NCI-H524 treated with DMSO at 0.1 percent for 48 hours (cell line): ENCODE measurements at regions not wholly inside any gene's neighbourhood (a gene's known extent, or its start where the extent isn't known, plus 50 kb on each side); places are given as distances from the start of the nearest gene placed in this dataset.
"Not testable (repeated sequence)": the region's sequence is repeated elsewhere in the genome, so short reads cannot be mapped to it uniquely, and the experiment has no call there.

Experiments used
- DNase-seq: peaks from one replicate; lab custom pipeline; 2025; lab: John Stamatoyannopoulos, UW

DNA sequence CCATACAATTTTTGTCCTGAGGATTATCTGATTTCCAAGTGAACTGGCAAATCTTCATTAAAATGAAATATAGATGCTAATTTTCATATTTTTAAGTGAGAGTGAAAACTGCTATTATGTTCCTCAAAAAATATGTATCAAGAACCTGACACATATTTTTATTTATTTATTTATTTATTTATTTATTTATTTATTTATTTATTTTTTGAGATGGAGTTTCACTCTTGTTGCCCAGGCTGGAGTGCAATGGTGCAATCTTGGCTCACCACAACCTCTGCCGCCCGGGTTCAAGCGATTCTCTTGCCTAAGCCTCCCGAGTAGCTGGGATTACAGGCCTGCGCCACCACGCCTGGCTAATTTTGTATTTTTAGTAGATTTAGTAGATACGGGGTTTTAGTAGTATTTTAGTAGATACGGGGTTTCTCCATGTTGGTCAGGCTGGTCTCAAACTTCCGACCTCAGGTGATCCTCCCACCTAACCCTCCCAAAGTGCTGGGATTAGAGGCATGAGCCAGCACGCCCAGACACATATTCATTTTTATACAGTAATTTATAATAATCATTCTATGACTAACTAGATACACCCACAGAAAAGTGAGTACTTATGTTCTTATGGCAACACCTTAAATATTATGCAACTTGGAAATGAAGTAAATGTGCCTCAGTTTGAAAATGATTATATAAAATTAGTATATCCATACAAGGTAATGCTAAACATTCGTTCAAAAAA, 248.3 kb downstream of the CDH7 start:
- not testable (repeated sequence) for DNase-seq

DNA sequence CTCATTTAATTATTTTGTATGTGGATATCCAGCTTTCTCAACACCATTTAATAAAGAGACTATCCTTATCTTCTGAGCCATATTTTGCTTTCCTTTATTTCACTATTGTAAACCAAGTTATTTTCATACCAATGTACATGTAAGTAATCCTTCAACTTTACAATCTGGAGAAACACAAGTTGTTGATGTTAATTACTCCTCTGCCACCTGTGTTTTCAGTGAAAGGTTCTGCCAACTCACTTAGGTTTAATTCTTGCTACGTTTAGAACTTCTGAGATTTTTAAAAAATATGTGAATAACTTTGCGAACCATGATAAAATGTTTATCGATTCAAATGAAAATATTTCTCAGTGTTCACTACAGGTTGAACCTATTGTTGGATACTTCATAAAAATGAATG, 244.4 kb downstream of the CDH7 start:
- DNase-seq, result no peak

DNA sequence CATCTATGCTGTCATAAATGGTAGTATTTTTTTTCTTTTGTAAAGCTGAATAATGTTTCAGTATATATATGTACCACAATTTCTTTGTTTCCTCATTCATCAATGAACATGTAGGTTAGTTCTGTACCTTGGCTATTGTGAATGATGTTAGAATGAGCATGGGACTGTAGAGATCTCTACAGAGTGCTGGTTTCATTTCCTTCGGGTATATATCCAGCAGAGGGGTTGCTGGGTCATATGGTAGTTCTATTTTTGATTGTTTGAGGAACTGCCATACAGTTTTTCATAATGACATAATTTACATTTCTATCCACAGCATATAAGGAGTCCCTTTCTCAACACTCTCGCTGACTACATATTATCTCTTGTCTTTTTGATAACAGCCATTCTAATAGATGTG, 243.5 kb downstream of the CDH7 start:
- no peak for DNase-seq

DNA sequence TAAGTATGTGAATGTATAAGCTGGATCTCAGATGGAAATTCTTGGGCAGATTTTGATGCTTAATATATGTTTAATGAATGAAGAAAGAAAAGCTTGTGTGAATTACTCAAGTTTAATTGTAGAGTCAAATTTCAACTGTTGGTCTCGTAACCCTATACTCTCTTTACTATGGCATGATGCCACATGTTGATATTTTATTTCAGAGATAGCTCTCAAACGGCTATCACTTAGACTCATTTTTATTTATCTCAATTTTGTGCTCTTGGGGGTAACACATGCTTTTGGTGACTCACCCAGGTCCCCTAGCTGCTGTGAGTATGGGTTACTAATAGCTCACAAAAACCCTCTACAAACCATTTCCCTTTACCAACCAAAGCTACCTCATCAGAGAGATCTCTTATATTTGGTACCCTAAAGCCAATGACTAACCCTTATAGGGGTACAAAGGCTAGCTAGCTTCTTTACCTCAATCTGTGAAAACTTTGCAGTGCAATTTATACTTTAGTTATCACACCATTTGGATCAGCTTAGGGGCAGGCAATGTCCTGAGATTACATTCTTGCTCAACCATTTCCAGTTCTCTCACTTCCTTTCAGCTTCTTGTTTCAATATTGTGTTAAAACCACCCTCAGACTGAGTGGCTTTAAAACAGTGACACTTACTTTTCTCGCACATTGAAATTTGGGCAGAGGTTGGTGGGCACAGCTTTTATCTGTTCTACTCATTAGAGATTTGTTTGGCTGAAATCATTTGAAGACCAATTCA, 240.3 kb downstream of the CDH7 start:
- no peak for DNase-seq

DNA sequence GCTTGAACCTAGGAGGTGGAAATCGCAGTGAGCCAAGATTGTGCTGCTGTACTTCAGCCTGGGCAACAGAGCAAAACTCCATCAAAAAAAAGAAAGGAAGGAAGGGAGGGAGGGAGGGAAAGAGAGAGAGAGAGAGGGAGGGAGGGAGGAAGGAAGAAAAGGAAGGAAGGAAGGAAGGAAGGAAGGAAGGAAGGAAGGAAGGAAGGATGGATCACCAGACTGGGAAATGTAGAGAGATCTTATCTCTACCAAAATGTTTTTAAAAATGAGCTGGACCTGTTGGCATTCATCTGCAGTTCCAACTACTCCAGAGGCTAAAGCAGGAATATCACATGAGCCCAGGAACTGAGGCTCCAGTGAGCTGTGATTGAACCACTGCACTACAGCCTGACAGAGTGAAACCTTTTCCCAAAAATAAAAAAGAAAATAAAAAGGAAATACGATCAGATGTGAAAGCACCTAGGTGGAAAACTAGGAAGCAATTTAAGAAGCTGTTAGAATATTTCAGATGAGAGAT, 239.4 kb downstream of the CDH7 start:
- no peak for DNase-seq

DNA sequence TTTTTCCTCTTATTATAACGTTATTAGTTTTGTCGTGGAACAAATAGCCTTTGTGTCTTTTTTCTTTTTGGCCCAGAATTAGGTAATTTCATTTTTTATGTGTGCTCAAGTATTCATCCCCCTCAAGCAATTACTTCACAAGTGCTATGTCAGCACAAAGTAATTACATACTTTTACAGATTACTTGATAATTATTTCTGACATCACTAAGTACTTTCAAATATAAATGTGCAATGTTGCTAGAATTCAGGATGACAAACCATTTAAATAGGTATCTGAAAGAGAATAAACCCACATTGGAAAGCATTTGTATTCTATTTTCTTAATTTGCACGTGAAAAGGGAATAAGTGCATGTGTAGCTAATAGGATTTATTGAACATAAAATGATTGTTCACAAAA, 238.2 kb downstream of the CDH7 start:
- DNase-seq, result no peak

DNA sequence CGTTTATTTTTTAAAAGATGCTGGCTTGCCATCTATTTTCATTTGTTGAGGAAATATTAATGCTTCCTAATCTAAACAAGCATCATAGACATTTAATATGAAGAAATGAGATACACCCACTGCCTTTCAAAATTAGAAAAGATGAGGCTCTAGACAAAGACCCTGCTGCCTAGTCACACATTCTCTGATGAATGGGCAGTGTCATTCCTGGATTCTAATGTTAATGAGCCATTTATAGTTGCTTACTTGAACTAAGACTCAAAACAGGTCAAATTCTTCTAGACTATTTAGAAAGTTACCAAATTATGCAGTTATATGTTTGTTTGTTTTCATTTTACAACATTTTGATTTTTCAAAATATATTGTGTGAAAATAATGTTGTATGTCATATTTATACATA, 237.6 kb downstream of the CDH7 start:
- no peak for DNase-seq

DNA sequence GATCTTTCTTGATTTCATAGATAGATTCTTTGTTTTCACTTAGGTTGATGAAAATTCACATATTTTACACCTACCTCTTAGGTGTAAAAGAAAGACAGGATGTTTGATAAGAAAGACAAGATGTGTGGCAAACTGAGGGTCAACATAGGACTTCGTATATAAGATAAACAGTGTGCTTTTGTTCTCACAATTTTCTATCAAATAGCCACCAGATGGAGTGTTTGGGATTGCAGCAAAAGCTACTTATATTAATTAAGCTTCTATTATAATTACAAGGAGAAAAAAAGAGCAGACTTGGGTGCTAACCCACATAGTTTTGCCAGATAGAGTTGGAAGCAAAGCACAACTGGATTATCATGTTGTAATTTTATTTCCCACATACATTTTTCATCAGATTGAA, 232.9 kb downstream of the CDH7 start:
- DNase-seq, result peak; percentile 0

DNA sequence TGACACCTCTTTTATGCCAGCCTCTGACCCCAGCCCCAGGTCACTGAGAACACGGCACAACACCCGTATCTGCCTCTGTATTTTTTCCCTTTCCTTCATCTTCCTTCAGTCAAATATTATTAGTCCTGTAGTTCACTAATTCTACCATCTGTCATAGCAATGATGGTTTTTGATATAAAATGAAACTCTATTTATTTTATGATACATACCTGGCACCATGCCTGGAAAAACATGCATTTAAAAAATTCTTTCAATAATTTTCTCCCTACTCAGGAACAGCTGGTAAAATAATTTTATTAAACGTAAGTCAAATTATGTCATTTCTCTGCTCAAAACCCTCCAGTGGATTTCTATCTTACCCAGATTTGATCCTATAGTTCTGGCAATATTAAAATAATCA, 224.7 kb downstream of the CDH7 start:
- DNase-seq, result no peak

DNA sequence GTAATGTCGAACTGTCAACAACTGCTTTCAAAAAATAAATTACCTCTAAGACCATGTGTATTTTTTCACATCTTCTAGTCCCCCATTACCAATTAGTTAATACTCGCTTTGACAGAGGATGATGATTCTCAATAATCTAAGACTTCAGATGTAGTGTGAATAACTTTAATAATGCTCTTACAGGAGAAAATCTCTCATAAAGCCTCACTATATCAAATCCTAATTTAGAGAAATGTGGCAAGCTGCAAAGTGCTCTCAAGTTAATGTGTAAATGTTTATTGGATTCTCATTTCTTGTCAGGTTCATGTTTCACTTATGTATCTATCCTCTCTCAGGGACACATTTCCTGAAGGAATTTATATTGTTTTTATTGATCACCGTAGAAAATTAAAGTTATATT, 223.9 kb downstream of the CDH7 start:
- DNase-seq, result no peak

DNA sequence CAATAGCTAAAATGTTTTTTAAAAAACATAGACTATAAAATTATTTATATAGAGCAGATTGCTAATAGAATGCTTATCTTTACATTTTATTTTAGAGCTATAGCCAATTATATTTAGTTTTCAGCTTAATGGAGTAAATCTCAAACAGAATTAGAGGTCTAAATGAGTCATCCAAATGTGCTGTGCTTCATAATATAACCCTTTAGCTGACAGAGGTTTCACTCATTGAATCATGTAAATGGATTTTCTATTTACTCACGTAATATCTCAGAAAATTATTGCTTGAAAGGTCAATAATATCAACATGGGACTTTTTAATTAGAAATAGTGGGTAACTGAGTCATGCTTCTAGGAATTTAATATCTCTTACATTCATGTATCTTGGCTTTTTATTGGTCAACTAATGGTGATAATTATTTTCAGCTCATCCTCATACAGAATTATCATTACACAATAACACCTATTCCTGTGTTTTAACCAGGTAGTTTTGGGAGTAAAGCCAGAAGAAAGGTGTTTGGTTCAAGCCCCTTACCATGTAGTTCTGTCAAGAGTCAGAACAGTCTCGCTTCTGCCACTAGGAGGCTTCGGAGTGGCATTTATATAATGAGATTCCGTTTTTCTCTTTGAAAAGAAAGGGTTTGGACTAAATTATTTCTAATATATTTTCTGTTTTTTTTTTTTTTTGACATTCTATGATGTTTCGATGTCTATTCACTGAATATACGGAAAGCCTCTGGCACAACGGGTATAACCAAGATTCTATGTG, 217.6 kb downstream of the CDH7 start:
- DNase-seq, result no peak

DNA sequence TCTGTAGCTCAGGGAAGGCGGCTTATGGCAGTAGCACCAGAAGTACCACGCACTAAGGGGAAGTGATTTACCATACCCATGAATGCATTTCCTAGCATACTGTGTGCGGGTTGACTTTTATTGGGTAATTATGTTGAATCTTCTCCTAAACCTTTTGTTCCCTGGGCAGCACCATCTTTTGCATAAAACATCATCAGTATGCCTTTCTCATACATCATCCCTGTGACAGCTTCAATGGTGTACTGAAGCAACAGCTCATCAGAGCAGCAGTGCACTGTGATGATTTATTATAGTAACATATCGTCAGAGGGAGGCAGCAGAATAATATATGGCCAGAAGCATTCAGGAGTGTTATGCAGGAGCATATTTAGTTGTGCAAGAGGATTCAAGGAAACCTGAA, 204.9 kb downstream of the CDH7 start:
- no peak for DNase-seq

DNA sequence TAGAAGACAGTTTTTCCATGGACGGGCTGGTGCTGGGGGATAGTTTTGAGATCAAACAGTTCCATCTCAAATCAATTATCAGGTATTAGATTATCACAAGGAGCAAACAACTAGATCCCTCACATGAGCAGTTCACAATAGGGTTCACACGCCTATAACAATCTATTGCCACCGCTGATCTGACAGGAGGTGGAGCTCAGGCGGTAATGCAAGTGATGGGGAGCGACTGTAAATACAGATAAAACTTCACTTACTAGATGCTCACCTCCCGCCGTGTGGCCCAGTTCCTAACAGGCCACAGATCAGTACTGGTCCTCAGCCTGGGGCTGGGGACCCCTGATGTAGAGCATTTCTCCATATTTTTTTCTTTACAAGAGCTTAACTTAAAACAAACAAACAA, 203.6 kb downstream of the CDH7 start:
- no peak for DNase-seq

DNA sequence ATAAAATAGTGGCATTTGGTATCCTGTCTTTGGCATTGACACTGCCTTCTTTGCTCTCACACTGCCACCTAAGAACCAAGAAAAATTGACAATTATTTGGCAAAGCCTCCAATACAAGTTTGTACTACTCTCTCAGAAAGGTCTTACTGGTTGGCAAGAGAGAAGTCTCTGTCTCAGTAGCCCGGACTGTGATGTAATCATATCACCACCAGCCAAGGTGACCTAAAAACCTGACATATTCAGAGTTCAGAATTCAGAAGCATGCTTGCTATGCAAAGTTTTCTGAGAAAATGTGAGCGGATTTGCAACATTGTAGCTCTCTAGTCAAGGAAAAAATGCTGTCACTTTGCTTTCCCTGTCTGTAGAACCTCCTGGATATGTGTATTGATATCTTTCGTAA, 196.0 kb downstream of the CDH7 start:
- no peak for DNase-seq

DNA sequence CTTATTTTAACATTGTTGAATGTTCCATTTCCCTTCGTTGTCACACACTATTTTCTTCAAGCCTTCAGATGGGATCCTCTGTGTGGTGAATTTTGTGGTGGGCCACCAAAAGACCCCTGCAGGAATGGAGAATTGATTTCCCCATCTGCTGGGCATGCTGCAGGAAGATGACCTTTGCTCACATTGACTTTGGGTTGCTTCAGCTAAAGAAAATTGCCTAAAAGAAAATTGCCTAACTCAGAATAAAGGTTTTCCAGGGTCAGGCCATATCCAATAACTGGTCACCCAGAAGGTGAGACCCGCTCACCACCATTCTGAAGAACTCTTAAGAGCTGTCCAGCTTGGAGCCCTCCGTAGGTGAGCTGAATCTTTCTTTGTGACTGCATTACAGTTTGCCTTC, 192.5 kb downstream of the CDH7 start:
- DNase-seq, result no peak

DNA sequence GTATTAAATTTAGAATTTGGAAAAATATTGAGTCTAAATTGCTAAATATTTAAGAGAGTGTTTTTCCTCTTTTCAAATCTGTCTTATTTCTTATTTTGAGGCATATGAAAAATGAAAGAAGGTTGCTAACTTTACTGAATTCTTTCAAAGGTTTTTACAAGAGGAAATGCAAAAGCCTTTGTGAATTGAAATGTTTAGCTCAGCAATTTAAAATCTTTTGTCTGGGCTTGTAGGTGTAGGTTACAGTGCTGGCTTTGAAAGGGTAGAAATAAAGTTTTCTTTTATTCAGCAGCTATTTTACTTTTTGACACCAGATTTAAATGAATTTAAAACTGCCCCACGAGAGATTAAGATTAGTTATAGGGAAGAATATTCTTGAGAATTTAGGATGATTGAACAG, 192.0 kb downstream of the CDH7 start:
- DNase-seq, result no peak

DNA sequence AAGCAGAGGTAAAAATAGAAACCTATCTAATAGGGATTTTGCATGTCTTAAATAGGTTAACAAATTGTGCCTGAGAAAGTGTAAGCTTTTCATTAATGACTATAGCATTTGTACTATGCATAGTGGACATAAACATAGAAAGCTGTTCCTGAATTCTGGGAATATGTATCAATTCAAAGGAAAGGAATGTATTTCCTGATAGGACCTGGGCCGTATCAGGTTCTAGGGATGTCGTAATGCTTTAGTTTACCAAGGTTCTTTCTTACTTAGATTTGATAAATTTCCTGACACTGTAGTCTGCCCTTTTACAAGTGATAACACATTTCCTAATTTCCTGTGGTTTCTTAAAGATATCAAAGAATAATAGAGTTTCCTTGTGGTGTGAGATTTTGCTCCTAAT, 191.3 kb downstream of the CDH7 start:
- DNase-seq, result no peak

DNA sequence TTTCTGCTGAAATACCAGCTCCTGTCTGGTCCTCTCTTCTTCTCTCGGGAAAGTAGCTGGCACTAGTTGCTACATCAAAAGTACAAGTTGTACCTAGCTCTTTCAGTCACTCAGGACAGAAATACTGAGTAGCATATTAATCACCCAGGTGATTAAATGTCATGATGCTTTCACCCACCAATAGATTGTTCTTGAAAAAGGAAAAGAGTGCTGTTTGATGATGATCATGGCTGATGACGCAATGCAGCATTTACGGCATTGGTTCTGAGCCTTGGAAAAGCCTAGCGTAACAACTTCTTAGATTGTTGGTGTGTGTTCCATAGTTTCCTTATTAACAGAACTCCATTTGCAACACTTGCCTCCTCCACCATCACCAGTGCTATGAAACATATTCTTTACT, 190.7 kb downstream of the CDH7 start:
- no peak for DNase-seq
